ENCODE measurements at regions not wholly inside any gene's neighbourhood (a gene's known extent, or its start where the extent isn't known, plus 50 kb on each side); places are given as distances from the start of the nearest gene placed in this dataset.

GRCh38 chr15:45943240-45943639 lies 308.4 kb downstream of the SQOR start:
- TF ChIP-seq CTCF (IDR thresholded peaks at IDR 0.05) (no peak), ZFX (IDR thresholded peaks at IDR 0.05; ENCODE audit: borderline replicate concordance) (no peak)
